Caco-2 (cell line): ENCODE measurements at regions not wholly inside any gene's neighbourhood (a gene's known extent, or its start where the extent isn't known, plus 50 kb on each side); places are given as distances from the start of the nearest gene placed in this dataset.
A peak's percentile ranks its signal among the peaks of the same experiment; 100 is the strongest.

ENCODE experiments used
- BruUV-seq: library from RNA; stranded (reverse); fragments of 400-500 nt; replicated peaks from 2 replicates; lab custom pipeline; 2021; lab: Mats Ljungman, UMichigan
- CTCF ChIA-PET: fragments of 300-600 bp; sonication (Branson Sonifier 250); formaldehyde crosslinking; loops from one replicate; lab custom pipeline; 2022; ENCODE audit warnings: antibody characterized with exemption; lab: Charles Lee
- POLR2A ChIA-PET: fragments of 300-600 bp; sonication (Branson Sonifier 250); formaldehyde crosslinking; loops from one replicate; lab custom pipeline; 2022; ENCODE audit warnings: antibody characterized with exemption; lab: Charles Lee
- DNase-seq, 2 experiments: peaks; one replicate each; pipeline versions ENCODE4 v3.0.0 to v3.0.0-alpha.2; 2020 to 2022
- H3K27me3 ChIP-seq: replicated peaks from 2 replicates; pipeline ENCODE4 v1.6.0; 2011; ENCODE audit warnings: low read length; ENCODE audit not compliant: control insufficient read depth, insufficient read depth
- H3K36me3 ChIP-seq: 2 replicates; pipeline ENCODE4 v1.5.1; 2011; ENCODE audit warnings: low read length; ENCODE audit not compliant: control insufficient read depth, insufficient read depth
- H3K4me1 ChIP-seq: fragments of 250-450 bp; sonication (Bioruptor Pico); 2 replicates; pipeline ENCODE4 v1.5.1; 2020; ENCODE audit warnings: mild to moderate bottlenecking
- H3K4me3 ChIP-seq: 2 replicates; pipeline ENCODE4 v1.5.1; 2011; ENCODE audit warnings: low read depth, mild to moderate bottlenecking, control low read depth, low read length
- H3K9me3 ChIP-seq: fragments of 250-450 bp; sonication (Bioruptor Pico); 2 replicates; pipeline ENCODE4 v1.5.1; 2020; ENCODE audit warnings: mild to moderate bottlenecking, moderate library complexity
- H3K27ac Mint-ChIP-seq: one replicate; pipeline ENCODE4 v1.8.0; 2022; ENCODE audit warnings: mixed read lengths; ENCODE audit not compliant: unreplicated experiment
- H3K27me3 Mint-ChIP-seq: one replicate; pipeline ENCODE4 v1.8.0; 2022; ENCODE audit warnings: mixed read lengths; ENCODE audit not compliant: insufficient read depth, unreplicated experiment
- H3K36me3 Mint-ChIP-seq: one replicate; pipeline ENCODE4 v1.8.0; 2022; ENCODE audit warnings: mild to moderate bottlenecking, mixed read lengths; ENCODE audit not compliant: insufficient read depth, unreplicated experiment
- H3K4me1 Mint-ChIP-seq: one replicate; pipeline ENCODE4 v1.8.0; 2022; ENCODE audit warnings: low read depth, mixed read lengths; ENCODE audit not compliant: unreplicated experiment
- H3K4me3 Mint-ChIP-seq: one replicate; pipeline ENCODE4 v1.8.0; 2022; ENCODE audit warnings: mild to moderate bottlenecking, moderate library complexity, mixed read lengths; ENCODE audit not compliant: unreplicated experiment
- H3K9me3 Mint-ChIP-seq: one replicate; pipeline ENCODE4 v1.8.0; 2022; ENCODE audit warnings: mixed read lengths; ENCODE audit not compliant: unreplicated experiment
- intact Hi-C: fragments of 100-400 bp; cut with micrococcal nuclease; formaldehyde crosslinking; loops from one replicate; pipeline ENCODE4 v1.10.0; 2022; ENCODE audit not compliant: unreplicated experiment
- TF ChIP-seq, protein P1 (sequence below), 2 experiments: fragments of 200-600 bp in 1 of 2; IDR thresholded peaks; 1 replicate in 1 of 2; 2 replicates in 1 of 2; pipeline versions ENCODE4 v1.5.1 to v1.8.0; 2011 to 2022; ENCODE audit warnings: antibody characterized with exemption in 1 of 2, control low read depth in 1 of 2, inconsistent platforms in 1 of 2, low read depth in 1 of 2, low read length in 1 of 2, mild to moderate bottlenecking in 1 of 2, moderate library complexity in 1 of 2; ENCODE audit not compliant: insufficient read depth in 1 of 2, severe bottlenecking in 1 of 2, unreplicated experiment in 1 of 2

DNA sequence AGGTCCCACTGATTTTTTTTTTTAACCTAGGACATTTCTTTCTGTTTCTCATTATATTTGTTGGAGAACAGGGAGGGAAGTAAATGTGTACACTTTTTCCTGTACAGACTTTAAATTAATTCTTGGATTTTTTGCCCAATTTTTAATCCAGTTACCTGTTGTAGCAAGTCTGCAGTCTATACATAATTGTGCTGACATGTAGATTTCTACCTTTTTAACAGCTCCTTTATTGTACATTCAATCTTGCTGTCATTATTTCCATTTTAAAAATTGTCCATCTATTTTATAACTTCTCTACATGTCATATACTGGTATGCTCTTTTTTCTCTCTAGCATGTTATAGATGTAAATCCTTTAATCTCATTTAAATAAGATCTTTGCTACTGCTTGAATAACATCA, 1838.7 kb upstream of the CDH9 start:
- H3K27me3 ChIP-seq = no peaks in the 10 kb centered on the region
- CTCF ChIA-PET = no interaction called here
- no peaks in the 10 kb centered on the region for H3K36me3 ChIP-seq
- no peaks in the 10 kb centered on the region for H3K4me1 Mint-ChIP-seq
- no peaks in the 10 kb centered on the region for H3K4me1 ChIP-seq
- no peaks in the 10 kb centered on the region for H3K27me3 Mint-ChIP-seq
- BruUV-seq = no TSS peak
- H3K4me3 Mint-ChIP-seq = no peak overlapping the region
- H3K9me3 Mint-ChIP-seq = no peaks in the 10 kb centered on the region
- no peak for DNase-seq
- no peaks in the 10 kb centered on the region for H3K36me3 Mint-ChIP-seq
- POLR2A ChIA-PET = no interaction called here
- no peak overlapping the region for H3K27ac Mint-ChIP-seq
- H3K4me3 ChIP-seq = no peak overlapping the region
- TF ChIP-seq, protein P1, sequence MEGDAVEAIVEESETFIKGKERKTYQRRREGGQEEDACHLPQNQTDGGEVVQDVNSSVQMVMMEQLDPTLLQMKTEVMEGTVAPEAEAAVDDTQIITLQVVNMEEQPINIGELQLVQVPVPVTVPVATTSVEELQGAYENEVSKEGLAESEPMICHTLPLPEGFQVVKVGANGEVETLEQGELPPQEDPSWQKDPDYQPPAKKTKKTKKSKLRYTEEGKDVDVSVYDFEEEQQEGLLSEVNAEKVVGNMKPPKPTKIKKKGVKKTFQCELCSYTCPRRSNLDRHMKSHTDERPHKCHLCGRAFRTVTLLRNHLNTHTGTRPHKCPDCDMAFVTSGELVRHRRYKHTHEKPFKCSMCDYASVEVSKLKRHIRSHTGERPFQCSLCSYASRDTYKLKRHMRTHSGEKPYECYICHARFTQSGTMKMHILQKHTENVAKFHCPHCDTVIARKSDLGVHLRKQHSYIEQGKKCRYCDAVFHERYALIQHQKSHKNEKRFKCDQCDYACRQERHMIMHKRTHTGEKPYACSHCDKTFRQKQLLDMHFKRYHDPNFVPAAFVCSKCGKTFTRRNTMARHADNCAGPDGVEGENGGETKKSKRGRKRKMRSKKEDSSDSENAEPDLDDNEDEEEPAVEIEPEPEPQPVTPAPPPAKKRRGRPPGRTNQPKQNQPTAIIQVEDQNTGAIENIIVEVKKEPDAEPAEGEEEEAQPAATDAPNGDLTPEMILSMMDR (IDR thresholded peaks at IDR 0.05; ENCODE audit: insufficient read depth in 1 of 2, low read depth in 1 of 2, low read length in 1 of 2, severe bottlenecking in 1 of 2, unreplicated experiment in 1 of 2) = no peak
- no peaks in the 10 kb centered on the region for H3K9me3 ChIP-seq
- intact Hi-C loops = no loop called here

DNA sequence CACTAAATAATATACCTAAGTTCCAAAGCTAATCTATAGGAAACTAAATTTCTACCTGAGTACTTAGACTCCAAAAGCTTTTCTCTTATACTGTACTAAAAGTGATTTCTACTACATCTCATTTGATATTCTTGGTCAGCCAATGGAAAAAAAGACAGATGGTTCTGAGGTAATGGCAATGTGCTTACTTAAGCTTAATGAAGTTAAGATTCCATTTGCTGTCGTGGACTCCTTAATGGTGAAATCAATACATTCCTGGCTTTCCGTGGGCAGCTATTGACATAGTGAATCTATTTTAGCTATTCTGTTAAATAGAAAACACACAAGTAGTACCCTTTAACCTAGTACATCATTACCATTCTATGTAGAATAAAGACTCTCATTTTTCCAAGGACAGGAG, 1825.6 kb upstream of the CDH9 start:
- Histone ChIP-seq H3K4me1 (peaks cover 9% of the 10 kb centered on the region; the same call in 1 of the 2 replicates), H3K9me3 (no peaks in the 10 kb centered on the region), H3K27me3 (no peaks in the 10 kb centered on the region), H3K36me3 (no peaks in the 10 kb centered on the region), H3K4me3 (no peak overlapping the region)
- BruUV-seq = no TSS peak
- H3K9me3 Mint-ChIP-seq = no peaks in the 10 kb centered on the region
- H3K36me3 Mint-ChIP-seq = no peaks in the 10 kb centered on the region
- intact Hi-C loops = no loop called here
- TF ChIP-seq, protein P1 (IDR thresholded peaks at IDR 0.05; ENCODE audit: insufficient read depth in 1 of 2, low read depth in 1 of 2, low read length in 1 of 2, severe bottlenecking in 1 of 2, unreplicated experiment in 1 of 2) = no peak
- no peak overlapping the region for H3K27ac Mint-ChIP-seq
- ChIA-PET POLR2A (no interaction called here), CTCF (no interaction called here)
- peaks cover 13% of the 10 kb centered on the region for H3K4me1 Mint-ChIP-seq
- H3K27me3 Mint-ChIP-seq = peaks cover 3% of the 10 kb centered on the region
- H3K4me3 Mint-ChIP-seq = no peak overlapping the region
- DNase-seq = no peak

DNA sequence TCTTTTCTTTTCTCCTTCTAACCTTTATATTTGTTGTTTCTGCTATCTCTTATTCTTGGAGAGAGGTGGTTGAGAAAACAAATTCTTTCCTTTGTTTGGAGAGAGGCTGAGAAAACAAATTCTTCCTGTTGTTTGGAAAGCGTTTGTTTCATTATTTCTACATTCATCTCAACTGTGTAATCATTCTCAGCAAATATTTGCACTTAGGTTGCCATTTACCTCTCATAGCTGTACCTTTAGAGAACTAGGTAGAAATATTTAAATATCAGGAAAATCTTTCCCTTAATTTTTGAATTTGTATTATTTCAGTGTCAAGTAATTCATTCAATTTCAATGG, 1824.4 kb upstream of the CDH9 start:
- no peak overlapping the region for H3K27ac Mint-ChIP-seq
- TF ChIP-seq, protein P1 (IDR thresholded peaks at IDR 0.05; ENCODE audit: insufficient read depth in 1 of 2, low read depth in 1 of 2, low read length in 1 of 2, severe bottlenecking in 1 of 2, unreplicated experiment in 1 of 2) = no peak
- DNase-seq = peak in 1 of 2 experiments; percentile 2
- H3K4me3 Mint-ChIP-seq = no peak overlapping the region
- H3K36me3 Mint-ChIP-seq = no peaks in the 10 kb centered on the region
- no peaks in the 10 kb centered on the region for H3K9me3 Mint-ChIP-seq
- peaks cover 13% of the 10 kb centered on the region for H3K4me1 Mint-ChIP-seq
- Histone ChIP-seq H3K9me3 (no peaks in the 10 kb centered on the region), H3K27me3 (no peaks in the 10 kb centered on the region), H3K36me3 (no peaks in the 10 kb centered on the region), H3K4me3 (no peak overlapping the region), H3K4me1 (peaks cover 9% of the 10 kb centered on the region; the same call in 1 of the 2 replicates)
- no peaks in the 10 kb centered on the region for H3K27me3 Mint-ChIP-seq
- POLR2A ChIA-PET = no interaction called here
- intact Hi-C loops = no loop called here
- no TSS peak for BruUV-seq
- CTCF ChIA-PET = no interaction called here
